Anterior cingulate cortex (tissue), 58 donors: ENCODE measurements at regions not wholly inside any gene's neighbourhood (a gene's known extent, or its start where the extent isn't known, plus 50 kb on each side); places are given as distances from the start of the nearest gene placed in this dataset.
A peak's percentile ranks its signal among the peaks of the same experiment; 100 is the strongest.

Source experiments
- DNase-seq, 58 donors: peaks; one replicate each; lab custom pipeline; 2025; lab: John Stamatoyannopoulos, UW

DNA sequence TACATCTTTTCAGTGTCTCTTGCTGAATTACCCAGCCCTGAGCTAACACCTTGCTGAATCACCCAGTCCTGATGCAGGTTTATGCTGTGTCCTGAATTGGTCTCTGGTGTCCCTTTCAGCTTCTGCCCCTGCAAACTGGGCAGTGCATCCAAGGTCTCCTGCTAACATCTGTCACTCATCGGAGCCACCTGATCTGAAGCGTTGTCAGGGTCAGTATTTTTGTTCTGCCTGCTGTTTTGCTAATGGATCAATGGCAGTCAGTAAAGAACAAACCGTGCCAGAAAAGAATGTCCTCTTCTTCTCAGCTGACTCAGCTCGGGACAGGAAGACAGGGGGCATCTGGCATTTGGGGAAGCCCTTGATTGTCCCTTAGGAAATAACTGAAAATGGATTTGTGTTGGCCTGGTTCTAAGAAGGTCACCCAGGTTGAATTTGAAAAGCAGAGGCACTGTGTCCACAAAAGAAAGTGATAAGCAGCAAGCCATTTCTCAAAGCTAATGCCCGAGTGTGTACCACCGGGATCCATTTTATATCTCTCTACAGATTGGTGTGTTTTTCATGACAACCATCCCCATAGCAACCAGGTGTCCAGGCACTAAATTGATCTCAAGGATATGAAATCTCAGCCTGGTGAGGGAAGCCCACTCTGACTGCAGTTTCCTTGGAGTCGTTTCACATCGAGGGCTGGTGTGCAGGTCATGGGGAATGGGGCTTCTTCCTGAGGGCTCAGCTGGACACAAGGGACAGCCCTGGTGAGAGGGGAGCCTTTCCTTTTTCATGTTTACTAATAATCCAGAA lies 109.7 kb upstream of the IRF2BP2 start:
- DNase-seq, result no peak

DNA sequence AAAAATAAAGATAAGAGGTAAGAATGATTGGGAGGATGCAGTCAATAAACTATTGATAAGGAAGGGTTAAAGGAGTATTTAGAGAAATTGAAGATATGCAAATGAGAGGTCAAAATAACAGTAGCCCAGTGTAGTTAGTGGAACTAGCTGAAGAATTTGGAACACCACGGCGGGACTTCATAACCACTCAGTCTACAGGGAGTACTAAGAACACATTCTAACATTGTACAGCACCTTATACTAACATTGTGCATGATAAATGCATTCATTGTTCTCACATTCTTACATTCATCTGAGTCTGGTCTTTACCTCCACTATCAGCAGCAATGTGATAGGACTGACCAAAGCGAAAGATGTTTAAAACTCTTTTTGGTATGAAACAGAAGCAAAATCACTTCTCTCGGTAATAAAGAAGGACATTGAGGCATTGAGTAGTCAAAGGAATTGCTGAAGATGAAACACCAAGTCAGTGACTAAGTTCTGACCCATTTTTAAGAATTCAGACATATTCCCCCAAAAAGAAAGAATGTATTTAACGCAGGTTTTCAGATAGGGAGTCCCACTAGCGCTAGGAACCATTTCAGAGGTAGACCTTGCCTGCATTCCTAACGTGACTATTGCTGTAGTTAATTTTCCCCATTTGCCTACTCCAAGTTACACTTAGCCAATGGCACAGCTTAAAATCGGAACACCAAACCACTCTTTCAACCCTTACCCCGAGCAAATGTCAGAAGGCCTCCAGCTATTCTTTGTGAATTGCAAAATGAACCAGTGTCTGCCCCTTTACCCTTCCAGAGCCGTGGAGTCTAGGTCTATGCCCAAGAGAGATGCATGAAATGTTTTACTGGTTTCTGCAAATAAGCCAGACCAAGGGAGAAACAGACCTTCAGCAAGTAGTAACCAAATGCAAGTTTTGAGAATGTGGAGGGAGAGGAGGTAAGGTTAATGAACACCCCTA lies 108.8 kb upstream of the IRF2BP2 start:
- DNase-seq, result no peak

DNA sequence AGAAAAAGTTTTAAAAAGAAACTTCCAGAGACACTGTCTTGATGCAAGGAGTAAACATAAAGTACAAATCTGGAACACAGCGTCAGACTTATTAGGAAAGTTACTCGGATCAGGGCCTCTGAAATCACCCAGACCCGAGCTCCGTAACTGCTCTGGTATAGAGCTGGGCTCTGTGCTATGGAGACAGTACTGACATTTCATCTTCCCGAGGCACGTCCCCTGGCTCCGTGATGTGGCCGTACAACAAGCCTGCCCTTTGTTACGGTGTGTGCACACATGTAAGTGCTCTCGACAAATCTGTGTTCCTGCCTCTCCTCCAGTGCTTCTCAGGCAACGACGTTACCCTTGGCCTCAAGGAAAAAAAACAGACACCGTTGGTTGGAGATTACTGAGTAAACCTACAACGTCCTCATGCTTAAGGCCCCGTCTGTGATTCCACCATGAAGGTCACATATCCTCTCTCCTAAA lies 107.0 kb upstream of the IRF2BP2 start:
- DNase-seq, result peak in 9 of 58 donors; percentile 19 to 62 (median 39)

DNA sequence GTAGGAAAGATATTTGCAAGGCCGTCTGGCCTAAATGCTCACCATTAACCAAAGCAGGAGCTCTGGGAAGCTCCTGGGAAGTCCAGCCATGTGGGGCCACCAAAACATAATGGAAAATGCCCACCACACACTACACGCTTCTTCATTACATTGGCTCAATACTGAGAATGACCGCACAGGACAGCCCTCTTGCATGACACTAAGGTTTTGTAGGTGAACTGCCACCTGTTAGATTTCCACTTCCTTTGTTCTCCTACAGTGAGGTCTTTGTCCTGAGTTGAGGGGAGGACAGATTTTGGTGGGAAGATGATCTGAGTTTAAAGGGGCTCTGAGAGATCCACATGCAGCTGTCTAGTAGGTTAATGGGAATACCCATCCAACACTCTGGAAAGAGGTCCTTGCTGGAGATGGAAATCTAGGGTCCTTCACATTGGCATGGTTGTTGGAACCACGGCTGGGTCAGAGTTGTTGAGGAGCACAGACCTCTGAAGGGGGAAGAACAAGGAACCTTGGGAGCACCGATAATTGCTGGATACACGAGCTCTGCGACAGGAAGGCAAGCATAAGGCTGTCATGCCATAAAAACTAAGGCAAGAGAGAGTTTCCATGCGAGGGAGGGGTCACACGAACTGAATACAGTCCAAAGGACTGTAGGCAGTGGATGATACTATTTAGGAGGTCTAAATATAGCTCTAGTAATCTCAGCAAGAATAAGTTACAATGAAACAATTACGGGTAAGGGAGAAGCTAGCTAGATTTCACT lies 105.5 kb upstream of the IRF2BP2 start:
- no peak for DNase-seq

DNA sequence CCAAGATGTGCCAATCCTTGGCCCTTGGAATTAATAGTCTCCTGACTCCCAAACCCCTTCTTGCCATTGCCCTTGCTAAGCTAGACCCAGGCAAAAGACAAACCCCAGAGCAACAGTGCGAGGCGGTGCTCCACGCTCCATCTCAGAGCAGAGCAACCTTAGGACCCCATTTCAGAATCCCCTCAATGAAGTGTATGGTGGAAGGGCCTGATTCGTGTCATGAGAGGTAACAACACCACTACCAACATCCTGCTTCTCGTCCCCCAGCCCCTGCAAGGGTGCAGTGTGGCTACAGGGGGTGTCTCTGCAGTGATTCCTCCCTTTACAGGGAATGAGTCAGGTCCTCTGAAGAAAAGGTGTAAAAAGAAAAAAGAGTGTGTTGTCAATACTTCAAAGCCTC lies 103.9 kb upstream of the IRF2BP2 start:
- DNase-seq, result no peak

DNA sequence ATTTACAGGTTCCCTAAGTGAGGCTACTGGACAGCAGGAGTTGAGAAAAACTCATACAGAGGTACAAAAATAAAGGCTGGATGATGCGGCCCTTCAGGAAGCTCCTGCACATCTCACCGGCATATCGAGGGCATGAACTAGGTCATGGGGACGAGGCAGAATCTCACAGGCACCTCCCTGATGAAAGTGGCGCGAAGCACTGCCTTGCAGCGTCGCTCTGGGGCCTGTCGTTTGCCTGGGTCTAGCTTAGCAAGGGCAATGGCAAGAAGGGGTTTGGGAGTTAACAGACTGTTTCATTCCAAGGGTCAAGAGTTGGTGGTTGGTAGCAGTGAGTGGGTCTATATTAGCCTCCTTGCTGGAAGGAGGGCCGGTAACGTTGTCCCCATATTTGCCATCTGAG lies 103.5 kb upstream of the IRF2BP2 start:
- DNase-seq, result no peak

DNA sequence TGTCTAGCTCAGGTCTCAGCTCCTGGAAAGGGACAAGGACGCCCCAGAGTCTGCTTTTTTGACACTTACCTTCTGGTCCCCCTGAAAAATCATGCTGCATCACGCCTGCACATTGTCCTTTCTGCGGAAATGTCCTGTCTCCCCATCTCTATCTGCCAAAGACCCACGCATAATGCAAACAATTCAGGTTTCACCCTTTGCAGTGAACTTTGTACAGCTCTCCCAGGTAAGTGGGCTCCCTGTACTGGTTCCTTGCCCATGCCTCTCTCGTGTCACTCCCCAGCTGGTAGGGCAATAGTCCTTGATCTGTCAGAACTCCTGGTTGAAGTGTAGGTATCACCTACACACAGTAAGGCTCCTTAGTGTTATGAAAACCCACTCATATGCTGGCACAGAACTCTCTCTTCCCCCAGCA lies 102.9 kb upstream of the IRF2BP2 start:
- DNase-seq, result no peak

DNA sequence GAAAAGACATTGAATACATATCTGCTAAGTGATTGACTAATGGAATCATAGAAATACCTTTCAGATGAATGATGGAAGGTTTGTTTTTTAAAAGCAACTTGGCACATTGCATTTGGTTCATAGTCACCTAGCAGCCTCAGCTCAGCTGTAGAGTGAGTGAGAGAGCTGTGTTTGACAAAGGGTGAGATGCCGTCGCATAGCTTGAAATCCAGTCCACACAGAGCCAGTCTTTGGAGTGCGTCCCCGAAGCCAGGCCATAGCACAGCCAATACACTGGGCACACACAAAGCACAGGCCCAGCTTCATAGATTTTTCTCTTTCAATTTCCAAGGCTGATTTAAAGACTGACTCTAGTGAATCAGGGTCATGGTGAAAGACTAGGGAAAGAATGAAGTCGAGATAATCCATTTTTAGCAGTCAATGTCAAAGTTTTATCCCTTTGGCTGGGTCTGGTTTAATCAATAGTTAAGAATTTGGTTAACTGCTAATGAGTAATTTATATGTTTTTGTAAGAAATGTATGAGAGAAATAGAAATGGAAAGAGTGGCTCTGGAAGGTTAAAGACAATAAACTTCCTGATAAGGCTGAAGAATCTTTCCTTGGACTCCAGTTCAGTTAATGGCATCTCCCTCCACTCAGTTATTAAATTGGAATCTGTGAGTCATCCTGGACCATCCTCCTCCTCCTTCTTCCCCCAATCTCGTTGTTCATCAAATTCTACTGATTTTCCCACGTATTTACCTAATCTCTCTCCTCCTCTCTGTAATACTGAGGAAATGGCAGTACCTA lies 101.2 kb upstream of the IRF2BP2 start:
- DNase-seq, result no peak

DNA sequence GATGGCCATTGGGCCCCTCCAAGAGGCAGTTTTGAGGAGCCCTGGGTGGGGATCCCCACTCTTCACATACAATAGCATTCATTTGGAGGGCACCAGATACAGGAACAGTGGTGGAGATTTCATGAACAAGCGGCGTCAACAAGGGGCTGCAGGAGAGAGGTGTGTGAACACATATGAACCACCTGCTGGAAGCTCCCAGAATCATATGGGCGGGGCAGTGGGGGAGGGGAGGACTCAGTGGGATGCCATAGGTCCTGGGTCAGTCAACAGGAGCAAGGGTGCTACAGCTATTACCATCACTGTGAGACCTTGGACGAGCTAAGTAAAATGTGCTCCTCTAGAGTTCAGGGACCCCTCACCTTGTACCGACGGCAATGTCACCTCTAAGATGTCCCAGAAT lies 100.4 kb upstream of the IRF2BP2 start:
- DNase-seq, result no peak

DNA sequence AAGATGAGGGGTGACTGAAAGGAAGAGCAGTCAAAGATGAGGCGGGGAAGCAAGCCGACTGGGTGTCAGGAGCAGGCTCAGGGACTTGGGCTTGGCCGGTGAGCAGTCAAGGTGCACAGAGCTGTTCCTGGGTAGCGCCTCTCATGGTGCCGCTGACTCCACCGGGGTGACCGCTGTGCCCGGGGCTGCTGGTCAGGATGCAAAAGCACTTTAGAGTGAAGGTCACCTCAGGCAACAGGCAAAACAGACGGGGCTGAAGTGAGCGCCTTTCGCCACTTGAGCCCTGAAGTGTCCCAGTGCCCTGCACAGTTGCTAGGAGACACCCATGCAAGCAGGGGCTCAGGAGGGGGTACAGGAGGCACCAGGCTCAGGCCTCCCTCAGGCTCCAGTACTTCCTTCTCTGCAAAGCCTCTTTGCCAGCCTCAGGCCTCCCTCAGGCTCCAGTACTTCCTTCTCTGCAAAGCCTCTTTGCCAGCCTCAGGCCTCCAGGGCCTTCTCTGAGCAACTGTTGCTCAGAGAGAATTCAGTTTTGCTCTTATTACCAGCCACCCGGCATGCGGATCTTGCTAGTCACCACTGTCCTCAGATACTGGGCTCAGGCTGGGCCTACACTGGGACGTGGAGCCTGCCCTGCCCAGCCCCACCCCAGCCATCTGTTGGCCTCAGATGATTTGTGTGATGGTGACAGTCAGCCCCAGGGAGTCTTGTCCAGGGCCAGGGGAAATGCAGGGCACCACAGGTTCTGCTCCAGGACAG lies 99.7 kb upstream of the IRF2BP2 start:
- DNase-seq, result no peak

DNA sequence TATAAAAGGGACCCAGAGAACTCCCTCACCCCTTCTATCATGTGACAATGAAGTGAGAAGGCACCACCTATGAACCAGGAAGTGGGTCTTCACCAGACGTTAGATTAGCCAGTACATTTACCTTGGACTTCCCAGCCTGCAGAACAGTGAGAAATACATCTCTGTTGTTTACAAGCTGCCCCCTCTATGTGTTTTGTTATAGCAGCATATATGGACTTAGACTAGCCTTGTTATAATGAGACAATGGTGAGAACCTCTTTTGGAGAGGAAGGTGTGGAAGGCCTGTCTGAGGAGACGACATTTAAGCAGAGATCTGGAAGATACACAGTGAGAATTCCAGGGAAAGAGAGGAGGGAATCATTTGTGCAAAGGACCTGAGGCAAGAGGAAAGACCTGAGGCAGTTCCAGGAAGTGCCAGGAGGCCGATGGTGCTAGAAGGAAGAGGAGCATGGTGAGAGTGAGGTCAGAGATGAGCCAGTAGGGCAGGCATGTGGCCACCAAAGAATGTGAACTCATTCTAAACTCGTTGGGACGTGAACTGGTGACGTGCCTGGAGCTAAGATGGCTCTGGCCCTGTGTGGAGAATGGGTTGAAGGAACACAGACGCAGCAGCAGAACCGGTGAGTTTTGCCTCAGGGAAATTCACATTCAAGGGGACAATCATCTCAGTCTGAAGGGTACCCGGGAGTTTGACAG lies 98.9 kb upstream of the IRF2BP2 start:
- DNase-seq, result no peak

DNA sequence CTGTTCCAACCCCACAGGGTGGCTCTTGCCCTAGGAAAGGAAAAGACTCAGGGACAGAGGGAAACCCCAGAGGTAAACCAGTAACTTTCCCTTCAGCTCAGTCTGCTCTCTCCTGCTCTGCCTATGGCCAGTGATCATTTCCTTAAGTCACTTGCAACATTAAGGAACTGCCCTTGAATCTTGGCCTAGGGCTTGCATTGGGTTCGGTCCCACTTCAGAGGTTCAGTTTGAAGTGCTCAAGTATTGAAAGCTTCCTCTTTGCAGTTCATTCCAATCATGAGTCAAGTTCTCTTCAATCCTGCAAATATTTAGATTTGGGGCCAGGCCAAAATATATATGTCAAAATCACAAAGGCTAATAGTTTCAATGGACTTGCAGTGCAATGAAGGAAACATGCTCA lies 97.7 kb upstream of the IRF2BP2 start:
- no peak for DNase-seq

DNA sequence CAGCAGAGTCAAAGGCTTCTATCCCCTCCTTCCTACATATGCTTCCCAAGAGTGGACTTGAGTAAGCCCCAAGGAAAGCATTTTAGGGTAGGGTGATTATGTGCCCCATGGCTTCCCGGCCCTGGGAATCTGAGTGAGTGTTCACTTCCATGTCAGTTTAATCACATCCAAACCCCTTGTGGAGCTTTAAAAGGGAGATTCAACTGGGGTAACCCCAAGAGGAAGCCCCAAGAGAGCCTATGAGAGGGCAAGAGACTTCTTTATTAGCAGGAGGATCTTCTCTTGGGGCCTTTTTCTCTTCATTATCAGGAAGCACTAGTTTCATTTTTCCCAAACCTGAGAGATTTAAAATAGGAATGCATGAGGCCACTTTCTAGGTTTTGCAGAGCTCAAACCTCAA lies 97.0 kb upstream of the IRF2BP2 start:
- no peak for DNase-seq

DNA sequence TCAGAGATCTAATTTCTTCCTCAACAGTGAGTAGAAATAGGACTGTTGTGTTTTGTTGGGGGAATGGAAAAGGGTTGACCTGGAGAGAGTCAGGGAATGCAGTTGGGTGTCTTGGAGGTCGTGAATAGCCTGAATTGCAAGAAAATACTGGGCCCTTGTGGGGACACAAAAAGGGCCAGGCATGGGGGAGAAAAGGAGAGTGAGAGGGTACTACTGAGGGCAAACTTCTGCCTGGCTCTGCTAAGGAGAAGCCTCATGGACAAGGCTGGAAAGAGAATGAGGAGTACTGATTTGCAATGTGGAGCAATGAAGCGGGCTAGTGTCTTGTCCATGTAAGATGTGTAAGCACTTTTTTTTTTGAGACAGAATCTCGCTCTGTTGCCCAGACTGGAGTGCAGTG lies 96.2 kb upstream of the IRF2BP2 start:
- no peak for DNase-seq

DNA sequence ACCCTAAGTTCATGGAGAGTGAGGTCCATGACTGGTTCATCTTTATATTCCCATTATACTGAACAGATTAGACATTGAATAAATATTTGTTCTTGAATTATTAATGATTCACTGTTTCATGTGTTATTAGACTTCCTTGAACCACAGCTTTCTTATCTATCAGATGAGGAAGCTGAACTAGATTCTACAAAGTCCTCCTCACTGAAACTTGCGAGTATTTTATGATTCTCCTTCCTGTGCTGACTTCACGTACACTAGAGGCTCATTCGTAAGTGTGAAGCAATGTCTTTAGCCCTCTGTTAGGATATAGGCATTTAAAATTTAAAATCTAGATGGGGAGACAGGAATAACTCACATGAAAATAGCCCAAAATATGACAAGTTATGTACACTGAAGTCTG lies 95.6 kb upstream of the IRF2BP2 start:
- no peak for DNase-seq

DNA sequence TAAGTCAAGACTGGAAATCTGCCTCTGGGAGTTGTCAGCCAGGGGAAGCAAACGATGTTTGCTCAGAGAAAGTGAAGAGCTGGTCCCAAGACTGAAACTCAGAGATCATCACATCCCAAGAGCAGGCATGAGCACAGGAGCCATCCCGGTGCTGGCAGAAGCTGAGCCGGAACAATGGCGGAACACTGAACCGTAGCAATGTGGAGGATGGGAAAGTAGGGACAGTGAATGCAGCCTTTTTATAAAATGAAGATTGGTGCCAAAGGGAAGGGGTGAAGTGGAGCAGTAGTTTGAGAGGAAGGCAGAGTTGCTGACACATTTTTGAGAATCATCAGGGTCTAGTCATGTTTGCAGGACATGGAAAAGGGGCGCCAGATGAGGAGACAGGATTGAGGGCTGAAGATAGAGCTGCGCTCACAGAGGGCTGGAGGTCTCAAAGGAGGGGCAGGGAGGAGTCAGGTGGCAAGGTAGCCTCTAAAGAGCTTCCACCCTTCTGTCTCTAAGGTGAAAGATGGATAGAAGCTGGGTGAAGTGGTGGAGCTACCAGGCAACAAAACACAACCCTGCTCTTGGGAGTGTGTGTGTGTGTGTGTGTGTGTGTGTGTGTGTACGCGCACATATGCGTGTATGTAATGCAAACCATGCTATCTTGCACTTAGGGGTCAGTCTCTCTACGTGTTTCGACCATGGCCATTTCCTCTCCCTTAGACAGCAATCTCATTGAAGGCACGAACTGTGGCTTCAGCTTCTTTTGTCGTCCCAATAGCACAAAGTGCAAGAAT lies 94.3 kb upstream of the IRF2BP2 start:
- DNase-seq, result no peak

DNA sequence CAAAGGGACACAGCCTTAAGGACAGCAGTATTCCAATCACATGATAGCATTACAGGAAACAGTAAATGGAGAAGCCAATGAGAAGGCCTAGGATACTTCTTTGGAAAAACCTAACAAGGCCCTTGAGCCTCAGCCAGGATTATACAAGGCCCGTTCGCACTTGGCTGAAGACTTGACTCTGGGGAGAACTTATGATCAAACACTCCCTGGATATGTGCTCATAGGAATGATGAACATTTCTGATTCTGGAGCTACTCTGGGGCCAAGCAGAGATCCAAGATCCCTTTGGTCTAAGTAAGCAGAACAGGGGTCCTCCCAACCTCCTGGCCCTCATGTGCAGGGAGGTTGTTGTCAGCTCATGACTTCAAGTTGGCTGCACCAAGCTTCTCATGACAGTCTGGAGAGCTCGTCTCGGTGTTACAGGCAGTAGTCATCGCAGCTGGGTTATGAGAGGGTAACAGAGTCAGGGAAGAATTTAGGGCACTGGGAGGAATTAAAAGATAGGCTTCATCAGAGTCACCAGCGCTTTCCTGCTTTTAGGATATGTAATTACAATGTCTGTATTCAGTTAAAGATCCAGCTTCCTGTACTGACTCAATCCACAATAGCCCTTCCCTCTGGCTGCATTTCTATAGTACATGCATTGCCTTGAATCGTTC lies 92.5 kb upstream of the IRF2BP2 start:
- no peak for DNase-seq
